AG04449 (cell line): ENCODE measurements at regions not wholly inside any gene's neighbourhood (a gene's known extent, or its start where the extent isn't known, plus 50 kb on each side); places are given as distances from the start of the nearest gene placed in this dataset.

Experiments
- CTCF ChIA-PET: fragments of 350-600 bp; formaldehyde crosslinking; extraction: SDS; loops from one replicate; lab custom pipeline; 2021; ENCODE audit warnings: antibody characterized with exemption; lab: Yijun Ruan, JAX
- POLR2A ChIA-PET: fragments of 400-600, 350-600 bp; formaldehyde crosslinking; extraction: SDS; loops from one replicate; lab custom pipeline; 2020; ENCODE audit warnings: antibody characterized with exemption, inconsistent platforms; lab: Yijun Ruan, JAX
- DNase-seq: peaks from one replicate; pipeline ENCODE4 v3.0.0-alpha.2; 2010; ENCODE audit warnings: low read depth, low spot score
- H3K4me3 ChIP-seq: 2 replicates; pipeline ENCODE4 v1.5.1; 2011; ENCODE audit warnings: low read depth, mild to moderate bottlenecking, control low read depth, low read length
- TF ChIP-seq, protein P1 (sequence below): IDR thresholded peaks from one replicate; pipeline ENCODE4 v1.5.1; 2011; ENCODE audit warnings: mild to moderate bottlenecking, moderate library complexity, low read length, control low read depth, inconsistent platforms; ENCODE audit not compliant: insufficient read depth; ENCODE audit errors: missing control alignments

DNA sequence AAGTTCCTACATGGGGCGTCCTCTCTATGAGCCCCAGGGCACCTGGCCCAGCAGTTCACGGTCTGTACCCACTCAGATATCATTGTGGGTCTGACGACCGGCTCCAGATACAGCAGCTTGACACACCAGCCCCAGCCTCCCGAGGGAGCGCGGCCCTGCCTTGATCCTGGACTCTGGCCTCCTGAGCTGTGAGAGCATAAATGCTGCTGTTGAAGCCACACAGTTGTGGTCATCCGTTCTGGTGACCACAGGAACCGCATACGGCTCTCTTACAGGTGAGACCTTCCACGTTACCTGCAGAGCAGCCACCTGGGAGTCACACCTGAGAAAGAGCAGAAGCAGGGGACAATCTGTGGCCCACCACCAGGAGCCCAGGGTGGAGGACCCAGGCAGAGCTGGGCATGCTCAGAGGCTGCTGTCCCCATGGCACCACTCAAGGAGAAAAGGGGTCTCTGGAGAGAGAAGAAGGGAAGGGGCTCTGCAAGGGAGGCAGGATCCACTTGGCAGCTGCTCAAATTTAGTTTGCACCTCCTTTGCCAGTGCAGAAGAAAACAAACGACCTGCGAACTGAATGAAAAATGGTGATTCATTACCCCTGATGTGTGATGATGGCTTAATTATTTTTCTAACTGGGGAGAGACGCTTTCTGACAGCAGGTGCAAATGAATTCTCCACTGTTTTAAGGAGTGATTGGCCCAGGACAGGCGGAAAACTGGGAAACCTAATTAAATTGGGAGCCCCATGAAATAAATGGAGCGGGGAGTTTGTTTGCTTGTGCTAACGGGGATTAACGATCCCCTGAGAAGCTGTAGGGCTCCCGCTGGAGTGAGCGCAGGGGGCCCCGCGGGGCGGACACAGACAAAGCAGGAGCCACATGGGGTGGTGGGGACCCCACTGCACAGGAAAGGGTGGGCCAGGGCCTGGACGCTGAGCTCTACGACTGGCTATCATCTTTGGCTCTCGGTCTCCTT lies 208.9 kb downstream of the RBFOX3 start:
- ChIA-PET POLR2A (no interaction called here), CTCF (interaction anchor here (0.9 to 9.6 kb wide), 14 partner anchors 8 to 361 kb away, joined by 3 to 176 read pairs (median 8); no protein-coding TSS in a partner anchor)
- no peak for DNase-seq
- TF ChIP-seq, protein P1, sequence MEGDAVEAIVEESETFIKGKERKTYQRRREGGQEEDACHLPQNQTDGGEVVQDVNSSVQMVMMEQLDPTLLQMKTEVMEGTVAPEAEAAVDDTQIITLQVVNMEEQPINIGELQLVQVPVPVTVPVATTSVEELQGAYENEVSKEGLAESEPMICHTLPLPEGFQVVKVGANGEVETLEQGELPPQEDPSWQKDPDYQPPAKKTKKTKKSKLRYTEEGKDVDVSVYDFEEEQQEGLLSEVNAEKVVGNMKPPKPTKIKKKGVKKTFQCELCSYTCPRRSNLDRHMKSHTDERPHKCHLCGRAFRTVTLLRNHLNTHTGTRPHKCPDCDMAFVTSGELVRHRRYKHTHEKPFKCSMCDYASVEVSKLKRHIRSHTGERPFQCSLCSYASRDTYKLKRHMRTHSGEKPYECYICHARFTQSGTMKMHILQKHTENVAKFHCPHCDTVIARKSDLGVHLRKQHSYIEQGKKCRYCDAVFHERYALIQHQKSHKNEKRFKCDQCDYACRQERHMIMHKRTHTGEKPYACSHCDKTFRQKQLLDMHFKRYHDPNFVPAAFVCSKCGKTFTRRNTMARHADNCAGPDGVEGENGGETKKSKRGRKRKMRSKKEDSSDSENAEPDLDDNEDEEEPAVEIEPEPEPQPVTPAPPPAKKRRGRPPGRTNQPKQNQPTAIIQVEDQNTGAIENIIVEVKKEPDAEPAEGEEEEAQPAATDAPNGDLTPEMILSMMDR: no peak
- H3K4me3 ChIP-seq: no peak overlapping the region

DNA sequence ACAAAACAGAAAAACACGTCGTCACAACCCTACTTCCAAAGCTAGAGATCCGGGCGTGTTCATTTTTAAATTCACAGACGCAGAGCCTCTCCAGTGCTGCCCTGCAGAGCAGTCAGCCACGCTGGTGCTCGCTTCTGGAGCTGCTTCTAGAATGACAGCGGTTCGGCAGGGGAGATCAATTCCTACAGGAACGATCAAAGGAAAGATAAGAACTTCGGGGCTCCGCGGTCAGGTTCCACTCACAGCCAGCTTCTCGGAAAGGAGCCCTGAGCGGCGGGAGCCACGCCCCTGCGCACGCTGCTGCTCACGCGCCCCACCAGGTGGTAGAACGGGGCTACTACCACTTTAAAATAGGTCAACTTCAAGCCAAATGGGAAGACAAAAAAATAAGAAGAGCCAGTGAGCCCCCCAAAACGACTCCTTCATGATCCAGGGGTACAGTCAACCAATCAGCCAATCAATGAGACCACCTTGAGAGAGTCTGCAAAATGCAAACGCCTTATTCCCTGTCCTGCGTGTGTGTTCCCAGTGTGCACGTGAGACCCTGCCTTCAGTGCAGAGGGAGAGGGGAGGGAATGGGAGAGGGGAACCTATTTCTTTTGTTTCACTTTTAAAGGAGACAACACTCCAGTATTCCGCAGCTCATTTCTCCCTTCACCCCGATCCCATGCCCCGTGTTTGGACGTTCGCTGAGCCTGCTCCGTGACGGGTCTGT lies 209.7 kb downstream of the RBFOX3 start:
- ChIA-PET CTCF (interaction anchor here (0.6 to 9.6 kb wide), 34 partner anchors 9 to 385 kb away, joined by 3 to 176 read pairs (median 3); no protein-coding TSS in a partner anchor), POLR2A (interaction anchor here (0.7 kb wide), 1 partner anchor 10 kb away, joined by 3 read pairs; no protein-coding TSS in a partner anchor)
- peak overlapping the region; percentile 42 for H3K4me3 ChIP-seq
- no peak for DNase-seq
- TF ChIP-seq, protein P1: peak; percentile 90

GRCh38 chr17:79399610-79400144 lies 211.2 kb downstream of the RBFOX3 start:
- POLR2A ChIA-PET: no interaction called here
- H3K4me3 ChIP-seq: no peak overlapping the region
- CTCF ChIA-PET: interaction anchor here (1.6 to 3.1 kb wide), 4 partner anchors 11 to 315 kb away, joined by 11 to 18 read pairs (median 12); no protein-coding TSS in a partner anchor
- TF ChIP-seq, protein P1: no peak
- no peak for DNase-seq

GRCh38 chr17:79398441-79398840 lies 212.4 kb downstream of the RBFOX3 start:
- no peak for DNase-seq
- H3K4me3 ChIP-seq: no peak overlapping the region
- CTCF ChIA-PET: no interaction called here
- TF ChIP-seq, protein P1: no peak
- POLR2A ChIA-PET: no interaction called here

DNA sequence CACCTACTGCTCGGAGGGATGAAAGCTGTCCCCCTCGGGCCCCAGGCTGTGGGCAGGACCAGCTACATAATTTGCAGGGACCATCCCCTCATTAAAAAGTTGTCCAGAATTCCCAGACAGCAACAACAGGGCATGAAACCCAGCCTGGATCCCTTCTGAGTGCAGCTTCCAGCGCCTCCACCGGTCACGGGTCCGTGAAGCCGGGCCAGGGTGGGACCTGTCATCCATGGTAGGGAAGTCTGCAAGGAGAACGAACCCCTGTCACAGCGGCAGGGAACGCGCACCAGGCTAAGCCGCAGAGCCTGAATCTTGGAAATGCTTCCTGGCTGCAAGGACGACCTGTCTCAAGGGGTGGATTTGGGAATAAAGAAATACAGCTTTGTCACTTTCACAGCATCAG lies 214.2 kb downstream of the RBFOX3 start:
- DNase-seq: no peak
- POLR2A ChIA-PET: no interaction called here

More for the DNA sequence above, 214.2 kb downstream of the RBFOX3 start:
- CTCF ChIA-PET: interaction anchor here (0.7 to 13.1 kb wide), 6 partner anchors 8 to 378 kb away, joined by 3 to 473 read pairs (median 8); no protein-coding TSS in a partner anchor
- no peak overlapping the region for H3K4me3 ChIP-seq
- TF ChIP-seq, protein P1: no peak
